Upper lobe of left lung (tissue), 4 donors: ENCODE measurements at regions not wholly inside any gene's neighbourhood (a gene's known extent, or its start where the extent isn't known, plus 50 kb on each side); places are given as distances from the start of the nearest gene placed in this dataset.

Experiments
- POLR2A ChIP-seq, 4 donors: fragments of 450-650 bp; IDR thresholded peaks; one replicate each; pipeline ENCODE4 v1.5.1; 2016 to 2017; ENCODE audit warnings: antibody characterized with exemption in 4 of 4, mild to moderate bottlenecking in 2 of 4
- TF ChIP-seq, protein P1 (sequence below), 6 experiments: fragments of 450-650 bp in 4 of 6; fragments of 200-600 bp in 2 of 6; sonication (generic) in 2 of 6; IDR thresholded peaks; one replicate each; pipeline ENCODE4 v1.5.1; 2016 to 2019; ENCODE audit warnings: antibody characterized with exemption in 6 of 6

GRCh38 chr4:145340071-145340675 is 141.5 kb upstream of the SMAD1 start:
- TF ChIP-seq, protein P1, sequence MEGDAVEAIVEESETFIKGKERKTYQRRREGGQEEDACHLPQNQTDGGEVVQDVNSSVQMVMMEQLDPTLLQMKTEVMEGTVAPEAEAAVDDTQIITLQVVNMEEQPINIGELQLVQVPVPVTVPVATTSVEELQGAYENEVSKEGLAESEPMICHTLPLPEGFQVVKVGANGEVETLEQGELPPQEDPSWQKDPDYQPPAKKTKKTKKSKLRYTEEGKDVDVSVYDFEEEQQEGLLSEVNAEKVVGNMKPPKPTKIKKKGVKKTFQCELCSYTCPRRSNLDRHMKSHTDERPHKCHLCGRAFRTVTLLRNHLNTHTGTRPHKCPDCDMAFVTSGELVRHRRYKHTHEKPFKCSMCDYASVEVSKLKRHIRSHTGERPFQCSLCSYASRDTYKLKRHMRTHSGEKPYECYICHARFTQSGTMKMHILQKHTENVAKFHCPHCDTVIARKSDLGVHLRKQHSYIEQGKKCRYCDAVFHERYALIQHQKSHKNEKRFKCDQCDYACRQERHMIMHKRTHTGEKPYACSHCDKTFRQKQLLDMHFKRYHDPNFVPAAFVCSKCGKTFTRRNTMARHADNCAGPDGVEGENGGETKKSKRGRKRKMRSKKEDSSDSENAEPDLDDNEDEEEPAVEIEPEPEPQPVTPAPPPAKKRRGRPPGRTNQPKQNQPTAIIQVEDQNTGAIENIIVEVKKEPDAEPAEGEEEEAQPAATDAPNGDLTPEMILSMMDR (IDR thresholded peaks at IDR 0.05) = no peak
- TF ChIP-seq POLR2A (IDR thresholded peaks at IDR 0.05) = no peak
